C4-2B (cell line): ENCODE measurements at regions not wholly inside any gene's neighbourhood (a gene's known extent, or its start where the extent isn't known, plus 50 kb on each side); places are given as distances from the start of the nearest gene placed in this dataset.
"Not testable (repeated sequence)": the region's sequence is repeated elsewhere in the genome, so short reads cannot be mapped to it uniquely, and the experiment has no call there.

Experiments used
- H3K27ac ChIP-seq: fragments of 450-650 bp; 2 replicates; pipeline ENCODE4 v1.5.1; 2017
- CTCF ChIP-seq: fragments of 450-650 bp; conservative IDR thresholded peaks from 2 replicates; pipeline ENCODE4 v1.5.1; 2017; ENCODE audit warnings: mild to moderate bottlenecking
- ZFX ChIP-seq: fragments of 450-650 bp; IDR thresholded peaks from 2 replicates; pipeline ENCODE4 v1.6.1; 2017

GRCh38 chrX:65451663-65452062 is 82.9 kb downstream of the LAS1L start:
- peak; percentile 62 for TF ChIP-seq CTCF
- no peak for TF ChIP-seq ZFX
- H3K27ac ChIP-seq, result no peak overlapping the region

GRCh38 chrX:65420154-65420553 is 114.4 kb downstream of the LAS1L start:
- TF ChIP-seq ZFX, result no peak
- TF ChIP-seq CTCF, result no peak
- no peak overlapping the region for H3K27ac ChIP-seq

GRCh38 chrX:65407662-65408061 is 126.9 kb downstream of the LAS1L start:
- H3K27ac ChIP-seq, result not testable (repeated sequence)

GRCh38 chrX:65407157-65407626 is 127.4 kb downstream of the LAS1L start:
- TF ChIP-seq ZFX (no peak), CTCF (no peak)
- H3K27ac ChIP-seq, result no peak overlapping the region

- TF ChIP-seq ZFX, result no peak
- TF ChIP-seq CTCF, result no peak
- H3K27ac ChIP-seq, result no peak overlapping the region
Observed at GRCh38 chrX:65406532-65406931, 128.1 kb downstream of the LAS1L start.

GRCh38 chrX:65392284-65392683 is 142.3 kb downstream of the LAS1L start:
- H3K27ac ChIP-seq, result no peak overlapping the region
- TF ChIP-seq ZFX (no peak), CTCF (no peak)

GRCh38 chrX:65389120-65389519 is 145.5 kb downstream of the LAS1L start:
- not testable (repeated sequence) for H3K27ac ChIP-seq
